HG02884 (cell line): ENCODE measurements at regions not wholly inside any gene's neighbourhood (a gene's known extent, or its start where the extent isn't known, plus 50 kb on each side); places are given as distances from the start of the nearest gene placed in this dataset.
"Not testable (repeated sequence)": the region's sequence is repeated elsewhere in the genome, so short reads cannot be mapped to it uniquely, and the experiment has no call there.

Experiments
- ATAC-seq: cut with Tn5 transposase; IDR thresholded peaks from one replicate; pipeline ENCODE4 v1.9.1; 2021; ENCODE audit warnings: mild to moderate bottlenecking, moderate library complexity; ENCODE audit not compliant: unreplicated experiment

GRCh38 chr1:116850436-116850835 is 59.3 kb upstream of the PTGFRN start:
- ATAC-seq = no peak

DNA sequence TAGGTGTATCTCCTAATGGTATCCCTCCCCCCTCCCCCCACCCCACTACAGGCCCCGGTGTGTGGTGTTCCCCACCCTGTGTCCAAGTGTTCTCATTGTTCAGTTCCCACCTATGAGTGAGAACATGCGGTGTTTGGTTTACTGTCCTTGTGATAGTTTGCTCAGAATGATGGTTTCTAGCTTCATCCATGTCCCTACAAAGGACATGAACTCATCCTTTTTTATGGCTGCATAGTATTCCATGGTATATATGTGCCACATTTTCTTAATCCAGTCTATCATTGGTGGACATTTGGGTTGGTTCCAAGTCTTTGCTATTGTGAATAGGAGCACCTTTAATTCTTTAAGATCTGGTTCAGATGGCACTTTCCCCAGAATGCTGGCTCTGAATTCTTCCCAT is 58.5 kb upstream of the PTGFRN start:
- ATAC-seq = not testable (repeated sequence)

DNA sequence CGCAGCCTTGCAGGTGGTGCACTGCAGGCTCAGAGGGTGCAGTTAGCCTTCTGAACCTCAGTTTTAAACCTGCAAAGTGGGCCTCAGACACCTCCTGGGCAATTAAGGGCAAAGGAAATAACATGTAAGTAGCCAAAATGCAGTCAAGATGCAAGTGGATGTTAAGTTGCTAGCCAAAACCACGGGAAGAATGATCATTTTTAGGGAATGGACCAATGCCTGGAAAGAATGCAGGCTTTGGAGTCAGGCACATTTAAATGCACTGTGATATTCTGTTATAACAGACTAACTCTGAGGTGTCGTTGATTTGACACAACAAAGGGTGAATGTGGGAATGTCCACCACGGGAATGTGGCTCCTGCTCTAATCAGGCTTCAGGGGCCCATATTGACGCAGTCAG is 57.9 kb upstream of the PTGFRN start:
- no peak for ATAC-seq

GRCh38 chr1:116852367-116852766 is 57.3 kb upstream of the PTGFRN start:
- ATAC-seq = no peak

- ATAC-seq = no peak
These were observed 56.8 kb upstream of the PTGFRN start for GRCh38 chr1:116852910-116853309.

- no peak for ATAC-seq
These were observed 55.9 kb upstream of the PTGFRN start for GRCh38 chr1:116853680-116854402.

- ATAC-seq = no peak
These were observed 55.4 kb upstream of the PTGFRN start for GRCh38 chr1:116854403-116854690.

DNA sequence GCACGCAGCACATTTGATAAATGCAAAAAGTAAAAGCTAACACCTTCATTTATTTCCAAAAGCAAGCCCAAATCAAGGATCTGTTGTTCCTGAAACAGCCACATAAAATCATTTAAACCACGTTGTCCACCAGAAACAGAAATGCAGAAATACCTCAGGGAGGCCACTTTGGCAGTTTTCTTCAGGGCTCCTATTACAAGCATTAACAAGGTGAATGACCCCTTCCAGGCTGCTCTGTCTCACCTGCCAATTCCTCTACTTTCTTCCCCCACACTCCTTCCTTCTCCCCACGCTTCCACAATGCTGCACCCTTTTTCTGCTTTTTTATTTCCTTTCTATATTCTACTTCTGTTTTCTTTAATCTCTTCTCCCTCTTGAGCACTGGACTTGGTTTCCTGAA is 55.0 kb upstream of the PTGFRN start:
- no peak for ATAC-seq

- ATAC-seq = no peak
These were observed 54.5 kb upstream of the PTGFRN start for GRCh38 chr1:116855191-116855619.

GRCh38 chr1:116855773-116856201 is 53.9 kb upstream of the PTGFRN start:
- ATAC-seq = no peak

GRCh38 chr1:116856312-116856711 is 53.4 kb upstream of the PTGFRN start:
- no peak for ATAC-seq

- no peak for ATAC-seq
These were observed 52.6 kb upstream of the PTGFRN start for GRCh38 chr1:116857092-116857491.
